ENCODE measurements at regions not wholly inside any gene's neighbourhood (a gene's known extent, or its start where the extent isn't known, plus 50 kb on each side); places are given as distances from the start of the nearest gene placed in this dataset.

- Histone ChIP-seq H3K27me3 (ENCODE audit: insufficient read depth, low read length, poor library complexity) (no peaks in the 10 kb centered on the region), H3K4me2 (ENCODE audit: low read length) (no peak overlapping the region), H3K9ac (ENCODE audit: low read length) (no peak overlapping the region)
Measured at GRCh38 chr4:38489011-38489861, 174.8 kb upstream of the KLF3 start.

GRCh38 chr4:38489924-38490639 lies 173.9 kb upstream of the KLF3 start:
- Histone ChIP-seq H3K18ac (ENCODE audit: low read length) (no peak overlapping the region), H3K23ac (ENCODE audit: low read length) (no peak overlapping the region), H3K56ac (ENCODE audit: low read length) (peak overlapping the region; percentile 9), H4K8ac (ENCODE audit: low read depth, low read length) (no peak overlapping the region), H3K79me1 (ENCODE audit: low read length) (no peaks in the 10 kb centered on the region), H2BK15ac (replicated peaks; ENCODE audit: low read depth) (no peak overlapping the region), H3K27ac (ENCODE audit: low read depth, low read length) (no peak overlapping the region), H2AK5ac (ENCODE audit: low read length) (no peak overlapping the region), H3K79me2 (ENCODE audit: control insufficient read depth, insufficient read depth, low read length) (no peaks in the 10 kb centered on the region), H2BK120ac (ENCODE audit: low read depth, low read length) (no peak overlapping the region), H3K4me3 (ENCODE audit: low read length) (no peak overlapping the region), H4K5ac (ENCODE audit: low read length) (no peak overlapping the region), H3K4ac (ENCODE audit: low read depth, low read length) (no peak overlapping the region), H3K36me3 (ENCODE audit: control insufficient read depth, insufficient read depth, low read length) (no peaks in the 10 kb centered on the region), H3K9ac (ENCODE audit: low read length) (no peak overlapping the region), H2BK5ac (ENCODE audit: low read length) (no peak overlapping the region), H3K4me1 (ENCODE audit: control insufficient read depth, low read depth, low read length) (peaks cover 6% of the 10 kb centered on the region), H3K4me2 (ENCODE audit: low read length) (no peak overlapping the region), H3K27me3 (ENCODE audit: insufficient read depth, low read length, poor library complexity) (no peaks in the 10 kb centered on the region)
- DNase-seq, result peak; percentile 34
- no CpG with 5 or more reads among the region's 7 CpGs for WGBS (ENCODE audit: extremely low coverage, insufficient coverage, low lambda C conversion rate)

More at GRCh38 chr4:38489011-38489861, 174.8 kb upstream of the KLF3 start:
- no peak overlapping the region for H3K4me3 ChIP-seq (ENCODE audit: low read length)
- peak; percentile 68 for DNase-seq
- H2BK5ac ChIP-seq (ENCODE audit: low read length), result no peak overlapping the region
- H3K23ac ChIP-seq (ENCODE audit: low read length), result no peak overlapping the region
- peaks cover 6% of the 10 kb centered on the region for H3K4me1 ChIP-seq (ENCODE audit: control insufficient read depth, low read depth, low read length)
- H3K79me1 ChIP-seq (ENCODE audit: low read length), result no peaks in the 10 kb centered on the region
- H4K8ac ChIP-seq (ENCODE audit: low read depth, low read length), result no peak overlapping the region
- no CpG with 5 or more reads among the region's 9 CpGs for WGBS (ENCODE audit: extremely low coverage, insufficient coverage, low lambda C conversion rate)
- H3K27ac ChIP-seq (ENCODE audit: low read depth, low read length), result peak overlapping the region; percentile 48
- H2BK120ac ChIP-seq (ENCODE audit: low read depth, low read length), result no peak overlapping the region
- no peak overlapping the region for H3K4ac ChIP-seq (ENCODE audit: low read depth, low read length)
- H2AK5ac ChIP-seq (ENCODE audit: low read length), result no peak overlapping the region
- no peak overlapping the region for H3K18ac ChIP-seq (ENCODE audit: low read length)
- no peaks in the 10 kb centered on the region for H3K36me3 ChIP-seq (ENCODE audit: control insufficient read depth, insufficient read depth, low read length)
- no peak overlapping the region for H4K5ac ChIP-seq (ENCODE audit: low read length)
- H2BK15ac ChIP-seq (replicated peaks; ENCODE audit: low read depth), result no peak overlapping the region
- H3K79me2 ChIP-seq (ENCODE audit: control insufficient read depth, insufficient read depth, low read length), result no peaks in the 10 kb centered on the region
- peak overlapping the region; percentile 9 for H3K56ac ChIP-seq (ENCODE audit: low read length)

GRCh38 chr4:38490753-38491446 lies 173.1 kb upstream of the KLF3 start:
- Histone ChIP-seq H3K36me3 (ENCODE audit: control insufficient read depth, insufficient read depth, low read length) (no peaks in the 10 kb centered on the region), H4K8ac (ENCODE audit: low read depth, low read length) (no peak overlapping the region), H3K56ac (ENCODE audit: low read length) (no peak overlapping the region), H3K4me1 (ENCODE audit: control insufficient read depth, low read depth, low read length) (peaks cover 6% of the 10 kb centered on the region), H3K4me2 (ENCODE audit: low read length) (no peak overlapping the region), H3K9ac (ENCODE audit: low read length) (no peak overlapping the region), H3K4ac (ENCODE audit: low read depth, low read length) (no peak overlapping the region), H3K79me1 (ENCODE audit: low read length) (no peaks in the 10 kb centered on the region), H3K79me2 (ENCODE audit: control insufficient read depth, insufficient read depth, low read length) (no peaks in the 10 kb centered on the region), H2BK120ac (ENCODE audit: low read depth, low read length) (no peak overlapping the region), H3K4me3 (ENCODE audit: low read length) (no peak overlapping the region), H3K23ac (ENCODE audit: low read length) (no peak overlapping the region), H2BK15ac (replicated peaks; ENCODE audit: low read depth) (no peak overlapping the region), H2AK5ac (ENCODE audit: low read length) (no peak overlapping the region), H3K18ac (ENCODE audit: low read length) (no peak overlapping the region), H3K27me3 (ENCODE audit: insufficient read depth, low read length, poor library complexity) (no peaks in the 10 kb centered on the region), H4K5ac (ENCODE audit: low read length) (no peak overlapping the region), H2BK5ac (ENCODE audit: low read length) (no peak overlapping the region), H3K27ac (ENCODE audit: low read depth, low read length) (no peak overlapping the region)
- DNase-seq, result no peak
- no CpG with 5 or more reads among the region's 4 CpGs for WGBS (ENCODE audit: extremely low coverage, insufficient coverage, low lambda C conversion rate)

GRCh38 chr4:38491854-38492478 lies 172.0 kb upstream of the KLF3 start:
- Histone ChIP-seq H3K4ac (ENCODE audit: low read depth, low read length) (no peak overlapping the region), H3K36me3 (ENCODE audit: control insufficient read depth, insufficient read depth, low read length) (no peaks in the 10 kb centered on the region), H3K27ac (ENCODE audit: low read depth, low read length) (no peak overlapping the region), H3K18ac (ENCODE audit: low read length) (no peak overlapping the region), H4K8ac (ENCODE audit: low read depth, low read length) (no peak overlapping the region), H3K27me3 (ENCODE audit: insufficient read depth, low read length, poor library complexity) (no peaks in the 10 kb centered on the region), H2BK120ac (ENCODE audit: low read depth, low read length) (no peak overlapping the region), H3K4me3 (ENCODE audit: low read length) (no peak overlapping the region), H3K4me1 (ENCODE audit: control insufficient read depth, low read depth, low read length) (peaks cover 6% of the 10 kb centered on the region), H3K79me2 (ENCODE audit: control insufficient read depth, insufficient read depth, low read length) (no peaks in the 10 kb centered on the region), H3K56ac (ENCODE audit: low read length) (no peak overlapping the region), H3K9ac (ENCODE audit: low read length) (no peak overlapping the region), H4K5ac (ENCODE audit: low read length) (no peak overlapping the region), H2AK5ac (ENCODE audit: low read length) (no peak overlapping the region), H3K79me1 (ENCODE audit: low read length) (no peaks in the 10 kb centered on the region), H2BK5ac (ENCODE audit: low read length) (no peak overlapping the region), H3K23ac (ENCODE audit: low read length) (no peak overlapping the region), H2BK15ac (replicated peaks; ENCODE audit: low read depth) (no peak overlapping the region), H3K4me2 (ENCODE audit: low read length) (no peak overlapping the region)
- DNase-seq, result no peak
- no CpG with 5 or more reads among the region's 3 CpGs for WGBS (ENCODE audit: extremely low coverage, insufficient coverage, low lambda C conversion rate)

- Histone ChIP-seq H3K4me2 (ENCODE audit: low read length) (no peak overlapping the region), H2BK5ac (ENCODE audit: low read length) (no peak overlapping the region), H2AK5ac (ENCODE audit: low read length) (no peak overlapping the region), H4K5ac (ENCODE audit: low read length) (no peak overlapping the region), H3K9ac (ENCODE audit: low read length) (no peak overlapping the region), H3K79me1 (ENCODE audit: low read length) (no peaks in the 10 kb centered on the region), H3K4me1 (ENCODE audit: control insufficient read depth, low read depth, low read length) (peaks cover 6% of the 10 kb centered on the region), H3K79me2 (ENCODE audit: control insufficient read depth, insufficient read depth, low read length) (no peaks in the 10 kb centered on the region), H3K27me3 (ENCODE audit: insufficient read depth, low read length, poor library complexity) (no peaks in the 10 kb centered on the region), H2BK15ac (replicated peaks; ENCODE audit: low read depth) (no peak overlapping the region), H2BK120ac (ENCODE audit: low read depth, low read length) (no peak overlapping the region), H3K27ac (ENCODE audit: low read depth, low read length) (no peak overlapping the region), H3K23ac (ENCODE audit: low read length) (no peak overlapping the region), H3K56ac (ENCODE audit: low read length) (no peak overlapping the region), H3K36me3 (ENCODE audit: control insufficient read depth, insufficient read depth, low read length) (no peaks in the 10 kb centered on the region), H3K4ac (ENCODE audit: low read depth, low read length) (no peak overlapping the region), H3K4me3 (ENCODE audit: low read length) (no peak overlapping the region), H4K8ac (ENCODE audit: low read depth, low read length) (no peak overlapping the region), H3K18ac (ENCODE audit: low read length) (no peak overlapping the region)
- no peak for DNase-seq
Measured at GRCh38 chr4:38493066-38493465, 170.9 kb upstream of the KLF3 start.
